DMS 273 (cell line): ENCODE measurements at regions not wholly inside any gene's neighbourhood (a gene's known extent, or its start where the extent isn't known, plus 50 kb on each side); places are given as distances from the start of the nearest gene placed in this dataset.
A peak's percentile ranks its signal among the peaks of the same experiment; 100 is the strongest.
"Not testable (repeated sequence)": the region's sequence is repeated elsewhere in the genome, so short reads cannot be mapped to it uniquely, and the experiment has no call there.

ENCODE experiments used
- DNase-seq: peaks from one replicate; lab custom pipeline; 2025; ENCODE audit not compliant: unreplicated experiment; lab: John Stamatoyannopoulos, UW

DNA sequence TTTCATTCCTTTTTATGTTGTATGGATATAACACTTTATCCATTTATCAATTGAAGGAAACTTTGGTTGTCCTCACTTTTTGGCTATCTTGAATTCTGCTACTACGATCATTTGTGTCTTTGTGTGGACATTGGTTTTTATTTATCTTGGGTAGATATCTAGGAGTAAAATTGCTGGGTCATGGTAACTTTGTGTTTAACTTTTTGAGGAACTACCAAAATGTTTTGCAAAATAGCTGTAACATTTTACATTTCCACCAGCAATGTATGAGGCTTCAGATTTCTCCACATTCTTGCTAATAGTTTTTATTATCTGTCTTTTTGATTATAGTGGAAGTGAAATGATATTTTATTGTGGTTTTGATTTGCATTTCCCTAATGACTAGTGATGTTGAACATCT lies 55.6 kb downstream of the TLNRD1 start:
- DNase-seq, result no peak

DNA sequence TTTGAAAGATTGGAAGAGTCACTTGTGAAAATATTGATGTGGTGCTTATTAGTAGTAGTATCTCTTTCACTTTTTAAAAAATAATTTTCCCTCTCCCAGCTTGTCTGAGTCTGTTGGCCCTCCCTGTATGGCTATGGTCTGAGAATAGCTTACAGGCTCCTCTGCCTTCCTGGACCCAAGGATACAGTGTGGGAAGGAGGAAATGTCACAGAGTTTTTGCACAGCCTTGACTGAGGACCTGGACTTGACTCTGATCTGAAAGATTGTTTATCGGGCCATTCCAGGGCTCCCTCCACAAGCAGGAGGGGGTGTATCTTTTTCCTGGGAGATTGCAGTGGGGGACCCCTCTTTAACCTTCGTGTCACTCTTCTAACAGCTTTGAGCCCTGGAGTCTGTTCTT lies 59.7 kb downstream of the TLNRD1 start:
- no peak for DNase-seq

DNA sequence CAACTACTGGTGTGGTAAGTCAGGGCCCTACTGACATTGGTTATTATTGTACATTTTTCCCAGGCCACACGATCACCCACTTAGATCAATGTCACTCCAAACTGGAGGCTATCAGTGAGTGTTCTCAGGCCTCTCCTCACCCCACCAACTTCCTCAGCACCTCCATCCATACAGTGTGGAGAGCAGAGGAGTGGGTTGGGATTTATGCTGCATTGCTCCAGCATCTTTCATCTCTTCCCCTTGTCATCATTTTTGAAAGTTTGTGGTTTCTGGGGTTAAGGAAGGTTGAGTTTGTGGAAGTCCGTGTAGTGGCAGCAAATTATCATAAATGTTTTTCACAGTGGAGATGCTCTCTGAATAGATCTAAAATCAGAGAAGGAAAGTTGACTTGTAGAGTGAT lies 60.2 kb downstream of the TLNRD1 start:
- DNase-seq, result no peak

DNA sequence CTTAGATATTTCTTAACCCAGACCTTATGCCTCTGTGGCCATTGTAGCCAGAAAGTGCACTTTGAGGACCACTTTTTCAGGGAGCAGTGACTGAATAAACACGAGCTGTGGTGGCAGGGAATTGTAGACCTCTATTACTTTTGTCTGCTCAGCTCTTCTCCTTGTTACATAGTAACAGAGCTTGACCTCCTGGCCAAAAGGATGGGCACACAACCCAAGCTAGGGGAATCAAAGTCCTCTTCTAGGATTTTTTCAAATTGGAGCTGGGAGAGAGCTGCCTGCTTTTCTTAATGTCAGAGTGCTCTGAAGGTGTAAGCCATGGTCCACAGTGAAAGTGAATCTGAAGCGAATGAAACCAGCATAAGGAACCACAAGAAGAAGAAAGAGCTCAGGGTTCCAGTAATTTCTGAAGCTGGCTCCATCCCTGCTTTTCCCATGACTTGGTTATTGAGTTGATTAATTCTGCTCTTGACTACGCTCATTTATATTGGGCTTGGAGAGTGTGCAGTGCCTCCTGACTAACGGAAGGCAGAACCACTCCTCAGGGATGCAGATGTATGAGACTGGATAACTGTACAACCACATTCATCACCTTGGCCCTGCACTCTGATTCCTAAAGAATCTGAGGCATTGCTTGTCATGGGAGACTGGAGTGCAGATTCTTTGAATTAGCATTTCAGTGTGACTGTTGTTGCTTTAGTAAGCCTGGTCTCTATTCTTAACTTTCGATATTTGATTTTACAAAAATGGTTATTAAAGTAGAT lies 60.9 kb downstream of the TLNRD1 start:
- DNase-seq, result no peak

DNA sequence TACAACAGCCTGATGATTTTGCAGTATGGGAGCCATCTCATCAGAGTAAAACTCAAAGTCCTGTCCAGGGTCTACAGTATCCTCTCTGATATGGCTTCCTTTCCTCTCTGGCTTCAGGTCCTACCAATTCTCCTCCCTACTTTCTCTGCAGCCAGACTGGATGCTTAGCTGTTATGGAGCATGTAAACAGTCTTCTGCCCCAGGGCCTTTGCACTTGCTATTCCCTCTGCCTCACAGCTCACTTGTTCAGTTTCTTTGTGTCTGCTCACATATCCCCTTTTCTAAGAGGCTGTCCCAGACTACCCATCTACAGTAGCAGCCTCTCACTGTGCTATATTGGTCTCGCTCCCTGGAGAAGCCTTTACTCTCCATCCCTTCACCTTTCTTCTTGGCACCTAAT lies 62.2 kb downstream of the TLNRD1 start:
- no peak for DNase-seq

DNA sequence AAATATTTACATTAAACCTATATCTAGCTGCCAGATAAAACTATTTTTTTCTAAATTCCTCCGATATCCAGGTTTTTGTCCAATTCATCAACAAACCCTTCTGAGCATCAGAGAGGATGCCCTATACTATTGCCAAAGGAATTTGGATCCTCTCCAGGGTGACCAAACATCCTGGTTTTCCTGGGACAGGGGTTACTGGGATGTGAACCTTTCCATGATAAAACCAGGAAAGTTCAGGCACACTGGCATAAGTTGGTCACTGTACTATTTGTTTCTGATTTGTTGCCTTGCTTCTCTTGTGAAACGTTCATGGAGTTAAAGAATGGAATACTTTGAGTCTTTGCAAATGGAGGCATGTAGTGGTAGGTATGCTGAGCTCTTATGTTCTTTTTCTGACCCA lies 63.5 kb downstream of the TLNRD1 start:
- no peak for DNase-seq

DNA sequence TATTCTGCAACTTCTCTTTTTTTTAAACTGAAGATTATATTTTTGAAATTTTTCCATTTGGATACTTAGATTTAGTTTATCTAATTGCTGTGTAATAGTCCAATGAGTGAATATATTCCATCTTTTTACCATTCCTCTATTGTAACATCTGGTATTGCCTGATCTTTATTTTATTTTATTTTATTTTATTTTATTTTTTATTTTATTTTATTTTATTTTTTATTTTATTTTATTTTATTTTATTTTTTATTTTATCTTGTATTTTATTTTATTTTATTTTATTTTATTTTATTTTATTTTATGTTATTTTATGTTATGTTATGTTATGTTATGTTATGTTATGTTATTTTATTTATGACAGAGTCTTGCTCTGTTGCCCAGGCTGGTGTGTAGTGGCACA lies 66.5 kb upstream of the CFAP161 start:
- not testable (repeated sequence) for DNase-seq

DNA sequence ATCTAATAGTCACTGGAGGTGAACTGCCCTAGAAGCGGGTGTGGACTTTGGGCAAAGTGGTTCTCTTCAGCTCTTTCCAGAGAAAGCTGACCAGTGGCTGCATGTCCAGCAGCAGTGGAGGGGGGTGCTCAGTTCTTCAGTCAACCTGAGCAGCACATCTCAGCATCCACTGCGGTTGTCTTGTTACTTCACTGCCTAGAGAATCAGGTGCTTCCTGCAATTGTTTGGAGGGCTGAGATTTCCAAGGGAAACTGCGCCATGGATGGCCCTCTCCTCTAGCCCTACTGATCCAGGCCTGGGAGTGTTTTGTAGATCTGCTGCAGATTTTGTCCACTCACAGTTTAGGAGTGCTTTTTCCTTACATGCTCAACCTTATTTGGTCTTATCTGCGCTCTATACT lies 65.6 kb upstream of the CFAP161 start:
- DNase-seq, result no peak

DNA sequence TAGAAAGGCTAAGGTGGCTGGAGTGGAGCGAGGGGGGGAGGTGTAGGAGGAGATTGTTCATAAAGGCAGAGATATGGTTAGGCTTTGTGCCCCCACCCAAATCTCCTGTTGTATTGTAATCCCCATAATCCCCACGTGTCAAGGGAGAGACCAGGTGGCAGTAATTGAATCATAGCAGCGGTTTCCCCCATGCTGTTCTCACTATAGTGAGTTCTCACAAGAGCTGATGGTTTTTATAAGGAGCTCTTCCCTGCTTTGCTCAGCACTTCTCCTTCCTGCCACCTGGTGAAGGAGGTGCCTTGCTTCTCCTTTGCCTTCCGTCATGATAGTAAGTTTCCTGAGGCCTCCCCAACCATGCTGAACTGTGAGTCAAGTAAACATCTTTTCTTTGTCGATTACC lies 64.7 kb upstream of the CFAP161 start:
- no peak for DNase-seq

DNA sequence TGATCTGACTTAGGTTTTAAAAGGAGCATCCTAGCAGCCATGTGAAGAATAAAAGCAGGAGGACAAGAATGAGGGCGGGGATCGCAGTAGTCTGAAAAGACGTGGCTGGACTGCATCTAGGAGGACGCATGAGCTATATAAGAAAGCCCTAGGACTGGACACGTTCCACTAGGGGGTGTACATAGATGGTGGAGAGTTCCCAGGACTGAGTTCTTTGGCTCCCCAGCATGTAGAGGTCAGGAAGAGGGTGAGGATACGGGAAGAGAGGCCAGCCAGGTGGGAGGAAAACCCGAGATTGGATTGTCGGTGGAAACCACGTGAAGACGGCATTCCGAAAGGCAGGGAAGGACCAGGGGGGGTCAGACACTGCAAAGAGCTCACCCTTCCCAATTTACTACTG lies 64.2 kb upstream of the CFAP161 start:
- no peak for DNase-seq

DNA sequence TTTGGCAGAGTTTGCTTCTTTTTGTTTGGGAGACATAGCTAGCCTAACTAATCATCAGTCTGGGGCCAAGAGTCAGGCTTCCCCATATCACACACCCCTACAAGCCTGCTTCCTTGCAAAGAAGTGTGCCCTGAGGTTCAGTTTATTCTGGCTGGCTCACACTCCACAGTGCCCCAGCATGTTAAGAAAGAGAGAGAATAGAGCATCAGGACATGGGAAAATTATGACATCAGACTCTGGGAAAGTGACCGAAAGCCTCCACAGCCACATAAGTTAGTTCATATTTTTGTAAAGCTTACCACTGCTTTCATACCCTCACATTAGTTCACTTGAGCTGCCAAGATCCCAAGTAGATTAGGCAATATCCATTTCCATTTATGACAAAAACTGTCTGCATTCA lies 63.0 kb upstream of the CFAP161 start:
- DNase-seq, result no peak

DNA sequence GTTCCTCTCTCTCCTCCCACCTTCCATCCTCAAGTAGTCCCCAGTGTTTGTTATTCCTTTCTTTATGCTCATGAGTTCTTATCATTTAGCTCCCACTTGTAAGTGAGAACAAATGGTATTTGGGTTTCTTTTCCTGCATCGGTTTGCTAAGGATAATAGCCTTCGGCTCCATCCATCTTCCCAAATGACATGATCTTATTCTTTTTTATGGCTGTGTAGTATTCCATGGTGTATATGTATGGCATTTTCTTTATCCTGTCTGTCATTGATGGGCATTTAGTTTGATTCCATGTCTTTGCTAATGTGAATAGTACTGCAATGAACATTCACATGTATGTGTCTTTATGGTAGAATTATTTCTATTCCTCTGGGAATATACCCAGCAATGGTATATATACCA lies 62.4 kb upstream of the CFAP161 start:
- no peak for DNase-seq

DNA sequence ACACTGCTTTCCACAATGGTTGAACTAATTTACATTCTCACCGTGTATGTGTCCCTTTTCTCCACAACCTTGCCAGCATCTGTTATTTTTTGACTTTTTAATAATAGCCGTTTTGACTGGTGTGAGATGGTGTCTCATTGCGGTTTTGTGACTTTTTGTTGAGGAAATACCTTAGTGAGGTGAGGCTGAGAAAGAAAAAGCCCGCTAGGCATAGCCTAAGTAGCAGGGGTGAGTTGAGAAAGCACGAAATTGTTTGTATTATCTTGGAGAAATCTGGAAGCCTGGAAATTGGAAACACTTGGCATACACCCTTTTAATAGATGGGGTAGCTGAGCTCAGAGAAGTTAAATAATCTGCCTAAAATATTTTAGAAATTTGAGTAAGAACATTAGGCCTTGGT lies 61.5 kb upstream of the CFAP161 start:
- no peak for DNase-seq

DNA sequence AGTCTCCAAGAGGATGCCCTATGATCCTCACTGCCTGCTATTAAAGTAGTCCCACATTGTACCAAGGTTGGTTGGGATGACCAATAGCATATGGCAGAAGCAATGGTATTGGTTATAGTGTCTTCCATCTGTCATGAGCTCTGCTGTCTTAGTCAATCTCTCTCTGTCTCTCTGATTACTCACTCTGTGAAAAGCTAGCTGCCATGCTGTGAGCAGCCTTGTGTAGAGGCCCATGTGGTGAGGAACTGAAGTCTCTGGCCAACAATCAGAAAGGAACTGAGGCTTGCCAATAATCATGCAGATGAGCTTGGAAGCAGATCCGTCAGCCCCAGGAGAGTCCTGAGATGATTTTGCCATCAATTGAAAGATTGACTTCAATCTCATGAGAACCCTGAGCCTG lies 60.3 kb upstream of the CFAP161 start:
- DNase-seq, result peak; percentile 21

DNA sequence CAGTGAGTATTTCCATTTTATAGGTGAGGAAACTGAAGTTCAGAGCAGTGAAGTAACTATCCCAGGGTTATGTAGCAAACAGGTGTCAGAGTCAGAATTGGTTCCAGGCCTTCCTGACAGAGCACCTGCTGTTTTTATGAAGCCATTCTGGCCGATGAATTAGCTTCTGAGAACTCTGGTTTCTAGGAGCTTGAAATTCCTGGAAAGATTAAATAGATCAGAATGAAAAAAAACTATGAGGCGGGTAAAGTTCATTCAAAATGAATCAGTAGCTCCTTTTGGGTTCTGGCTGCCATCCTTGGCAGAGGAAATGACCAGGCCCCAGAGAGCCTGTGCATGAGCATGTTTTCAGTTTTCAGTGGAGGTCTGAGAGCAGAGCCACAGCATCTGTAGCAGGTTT lies 59.3 kb upstream of the CFAP161 start:
- DNase-seq, result peak; percentile 26

DNA sequence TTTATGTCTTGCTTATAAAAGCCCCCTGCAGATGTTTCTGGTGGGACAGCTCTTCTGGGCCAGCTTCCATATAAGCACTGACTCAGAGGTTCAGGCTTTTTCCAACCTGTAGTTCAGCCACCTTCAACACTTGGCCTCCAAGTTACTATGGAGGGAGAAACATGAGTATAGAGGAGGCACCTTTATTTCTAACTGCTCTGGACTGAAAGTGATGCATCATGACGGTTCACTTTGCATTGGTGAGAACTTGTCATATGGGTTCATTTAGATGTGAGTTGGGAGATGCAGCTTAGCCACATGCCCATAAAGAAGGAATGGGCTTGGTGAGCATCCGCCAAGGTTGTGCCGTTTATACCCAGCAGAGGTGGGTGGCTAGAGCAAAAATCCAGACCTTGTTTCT lies 58.8 kb upstream of the CFAP161 start:
- no peak for DNase-seq

DNA sequence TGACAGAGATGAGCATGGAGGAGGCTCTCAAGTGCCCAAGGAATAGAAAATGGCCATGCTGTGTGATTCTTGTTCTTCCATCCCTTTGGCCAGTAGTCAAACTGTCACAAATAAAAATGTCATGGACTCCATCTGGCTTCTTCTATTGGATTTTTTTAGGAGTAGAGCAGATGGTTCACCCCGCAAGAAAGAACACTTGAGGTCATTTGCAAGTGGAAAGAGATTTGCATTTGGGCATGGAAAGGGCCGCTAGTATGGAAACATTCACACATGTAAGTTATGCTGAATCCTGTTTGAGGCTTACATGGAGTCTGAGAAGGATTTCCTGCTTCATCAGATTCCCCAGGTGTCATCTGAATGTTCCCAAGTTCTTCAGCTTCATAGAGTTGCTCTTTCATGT lies 53.1 kb upstream of the CFAP161 start:
- DNase-seq, result peak; percentile 88

DNA sequence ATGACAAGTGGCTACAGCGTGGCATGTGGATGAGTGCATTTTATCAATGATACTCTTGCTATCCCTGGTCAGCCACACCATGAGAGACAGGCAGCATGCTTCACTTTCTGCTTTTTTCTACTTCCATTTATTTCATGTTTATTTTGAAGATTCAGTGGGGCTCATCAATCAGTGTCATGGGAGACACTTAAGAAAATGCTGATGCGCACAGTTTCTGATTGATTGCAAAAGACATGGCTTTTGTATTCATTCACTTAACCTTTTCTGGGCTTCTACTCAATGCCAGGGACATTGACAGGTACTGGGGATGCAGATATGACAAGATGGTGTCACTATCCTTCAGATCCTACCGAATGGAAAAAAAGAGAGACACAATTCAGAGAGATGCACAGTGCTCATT lies 50.9 kb upstream of the CFAP161 start:
- DNase-seq, result no peak
